ENCODE measurements at regions not wholly inside any gene's neighbourhood (a gene's known extent, or its start where the extent isn't known, plus 50 kb on each side); places are given as distances from the start of the nearest gene placed in this dataset.

DNA sequence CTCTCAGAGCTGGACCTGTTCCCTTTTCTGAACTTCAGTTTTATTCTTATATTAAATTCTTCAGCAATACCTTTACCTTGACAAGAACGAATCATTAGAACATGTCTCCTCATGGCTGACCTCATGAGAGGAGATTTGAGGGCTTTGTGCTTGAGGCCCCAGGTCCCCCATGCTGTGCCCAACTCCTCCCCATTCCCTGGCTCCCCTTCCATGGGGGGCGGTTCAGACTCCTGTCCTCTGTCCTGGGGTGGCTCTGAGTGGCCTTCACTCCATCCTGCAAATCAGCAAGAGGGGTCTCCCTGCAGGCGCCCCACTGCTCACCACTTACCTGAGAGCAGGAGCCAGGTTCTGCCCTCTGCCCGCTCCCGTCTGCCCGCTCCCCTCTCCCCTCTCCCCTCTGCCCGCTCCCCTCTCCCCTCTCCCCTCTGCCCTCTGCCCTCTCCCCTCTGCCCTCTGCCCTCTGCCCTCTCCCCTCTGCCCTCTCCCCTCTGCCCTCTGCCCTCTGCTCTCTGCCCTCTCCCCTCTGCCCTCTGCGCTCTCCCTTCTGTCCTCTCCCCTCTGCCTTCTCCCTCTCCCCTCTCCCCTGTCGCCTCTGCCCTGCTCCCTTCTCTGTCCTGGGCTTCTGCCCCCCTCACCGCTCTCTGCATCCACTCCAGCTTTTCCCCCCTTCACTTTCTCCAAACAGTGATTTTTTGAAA lies 98.7 kb upstream of the ALKAL2 start:
- TF ChIP-seq POLR2A (IDR thresholded peaks at IDR 0.05; ENCODE audit: low read depth, low read length) (no peak), POLR2AphosphoS5 (IDR thresholded peaks at IDR 0.05; ENCODE audit: low read depth, low read length) (no peak), PAX5 (IDR thresholded peaks at IDR 0.05; ENCODE audit: insufficient read depth, low read length, severe bottlenecking) (no peak), TAF1 (IDR thresholded peaks at IDR 0.05; ENCODE audit: low read depth, low read length) (no peak), SPI1 (IDR thresholded peaks at IDR 0.05; ENCODE audit: low read depth, low read length) (no peak)

Data from GM12891 (cell line).